ENCODE measurements at regions not wholly inside any gene's neighbourhood (a gene's known extent, or its start where the extent isn't known, plus 50 kb on each side); places are given as distances from the start of the nearest gene placed in this dataset.

DNA sequence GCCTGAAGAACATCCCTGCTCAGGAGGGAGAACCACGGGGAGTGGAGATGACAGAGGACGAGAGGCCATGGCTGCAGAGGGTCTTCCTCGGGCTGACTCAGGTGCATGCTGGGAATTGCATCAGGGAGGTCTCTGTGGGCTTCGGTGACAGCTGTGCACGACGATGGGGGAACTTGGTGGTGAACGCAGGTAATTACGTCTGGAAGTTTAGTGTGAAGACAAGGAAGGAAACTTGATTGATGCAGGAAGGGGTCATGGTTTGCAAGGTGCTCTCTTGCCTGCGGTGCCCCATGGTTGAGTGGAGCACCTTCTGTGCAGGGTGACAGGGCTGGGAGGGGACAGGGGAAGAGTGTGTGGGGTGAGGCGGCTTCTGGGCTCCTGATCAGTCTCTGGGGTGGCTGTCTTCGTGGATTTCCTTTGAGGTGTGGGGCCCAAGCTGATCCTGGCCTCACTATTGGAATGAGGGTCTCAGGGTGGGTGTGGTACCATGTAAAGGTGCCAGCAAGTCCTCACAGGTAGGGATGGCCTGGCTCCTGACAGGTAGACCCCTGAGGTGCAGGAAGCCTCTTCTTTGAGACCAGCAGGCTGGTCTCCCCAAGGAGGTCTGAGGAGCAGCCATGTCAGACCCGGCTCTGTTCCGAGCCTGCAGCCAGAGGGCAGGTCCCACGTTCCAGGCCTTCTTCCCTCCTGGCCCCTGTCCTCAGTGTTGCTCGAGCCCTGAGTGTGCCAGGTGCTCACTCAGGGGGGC lies 1020.1 kb downstream of the TBC1D22A start:
- no peak for DNase-seq

DNA sequence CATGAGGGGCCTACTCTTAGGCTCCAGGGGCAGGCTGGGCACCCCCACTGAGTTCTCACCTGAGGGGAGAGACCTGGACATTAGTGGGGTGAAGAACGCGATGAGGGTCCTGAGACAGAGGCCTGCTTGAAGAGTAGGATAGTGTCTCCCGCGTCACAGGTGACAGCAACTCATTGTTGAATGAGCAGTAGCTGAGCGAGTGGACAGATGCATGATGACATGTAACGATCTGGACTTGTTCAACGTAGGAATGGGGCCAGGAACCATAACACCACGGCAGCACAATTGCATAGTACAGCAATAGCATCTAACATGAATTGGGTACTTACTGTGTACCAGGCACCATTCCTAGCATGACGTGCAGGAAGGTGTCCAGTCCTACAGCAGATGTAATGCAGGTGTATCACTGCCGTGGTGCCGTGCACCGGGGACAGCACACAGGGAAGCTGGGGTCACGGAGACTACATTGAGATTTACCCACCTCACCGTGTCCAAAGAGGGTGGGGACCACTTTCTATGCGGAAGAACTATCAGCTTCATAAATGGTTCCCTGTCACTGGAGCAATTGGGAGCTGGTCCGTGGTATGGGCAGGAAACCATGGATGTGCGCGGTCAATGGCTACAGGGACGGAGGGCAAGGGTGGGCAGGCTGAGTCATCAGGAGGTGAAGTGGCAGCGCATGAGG lies 1019.1 kb downstream of the TBC1D22A start:
- no peak for DNase-seq

DNA sequence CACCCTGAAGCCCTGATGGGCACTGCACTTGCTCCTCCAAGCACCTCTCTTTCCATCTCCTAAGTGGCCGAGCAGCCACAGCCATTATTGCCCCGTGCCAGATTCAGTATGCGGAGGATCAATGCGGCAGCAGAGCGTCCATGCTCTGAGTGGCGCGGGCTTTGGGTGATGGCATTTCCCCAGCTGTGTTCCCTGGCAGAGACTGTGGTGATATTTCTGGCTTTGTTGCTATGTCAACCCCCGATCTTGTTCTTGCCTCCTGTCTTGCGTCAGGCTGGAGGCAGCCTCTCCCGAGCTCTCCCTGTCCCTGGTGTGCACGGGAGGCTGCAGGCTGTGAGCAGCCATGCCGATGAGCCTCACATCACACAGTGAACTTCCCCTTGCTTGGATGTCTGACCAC lies 1018.6 kb downstream of the TBC1D22A start:
- DNase-seq: no peak

DNA sequence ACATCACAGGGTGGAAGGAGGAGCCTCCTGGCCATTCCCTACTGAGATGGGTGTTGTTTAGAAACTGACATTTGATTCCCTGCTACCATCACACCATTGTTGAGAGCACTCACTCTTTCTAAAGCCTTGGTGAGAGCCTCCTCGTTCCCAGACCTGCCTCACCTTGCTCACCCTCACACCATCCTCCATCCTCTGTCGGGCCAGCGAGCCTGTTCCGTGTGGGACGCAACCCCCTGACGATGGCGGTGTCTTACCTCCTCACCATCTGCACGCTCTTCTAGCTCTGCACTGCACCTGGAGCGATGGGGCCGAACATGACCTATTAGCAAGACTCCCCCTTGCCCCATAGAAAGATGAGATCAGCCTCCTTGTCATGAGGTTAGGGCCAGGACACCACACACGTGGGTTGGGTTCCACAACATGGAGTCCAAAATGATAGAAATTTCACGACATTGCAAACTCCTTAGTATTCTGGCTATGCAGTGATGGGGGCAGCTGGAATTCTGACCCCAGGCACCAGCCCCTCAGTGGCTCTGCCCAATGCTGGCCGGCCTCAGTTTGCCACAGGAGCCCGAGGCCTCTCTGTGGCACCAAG lies 1017.9 kb downstream of the TBC1D22A start:
- no peak for DNase-seq

DNA sequence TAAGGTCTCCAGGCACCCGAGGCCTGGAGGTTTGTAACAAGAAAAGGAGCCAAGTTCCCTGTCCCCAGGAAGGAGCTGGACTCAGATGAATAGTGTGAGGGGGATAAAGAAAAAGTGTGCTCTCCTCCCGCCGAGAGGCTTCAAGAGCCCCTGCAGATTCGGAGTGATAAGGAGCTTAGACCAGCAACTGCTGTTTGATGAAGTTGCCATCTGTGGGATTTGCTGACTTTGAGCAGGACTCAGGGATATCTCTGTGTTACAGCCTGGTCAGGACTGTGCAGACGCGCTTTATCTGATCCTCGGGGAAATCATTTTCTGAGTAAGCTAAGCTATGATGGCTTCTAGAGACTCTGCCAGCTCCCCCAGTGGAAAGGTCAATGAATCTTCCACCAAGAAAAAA lies 1017.0 kb downstream of the TBC1D22A start:
- DNase-seq: no peak

DNA sequence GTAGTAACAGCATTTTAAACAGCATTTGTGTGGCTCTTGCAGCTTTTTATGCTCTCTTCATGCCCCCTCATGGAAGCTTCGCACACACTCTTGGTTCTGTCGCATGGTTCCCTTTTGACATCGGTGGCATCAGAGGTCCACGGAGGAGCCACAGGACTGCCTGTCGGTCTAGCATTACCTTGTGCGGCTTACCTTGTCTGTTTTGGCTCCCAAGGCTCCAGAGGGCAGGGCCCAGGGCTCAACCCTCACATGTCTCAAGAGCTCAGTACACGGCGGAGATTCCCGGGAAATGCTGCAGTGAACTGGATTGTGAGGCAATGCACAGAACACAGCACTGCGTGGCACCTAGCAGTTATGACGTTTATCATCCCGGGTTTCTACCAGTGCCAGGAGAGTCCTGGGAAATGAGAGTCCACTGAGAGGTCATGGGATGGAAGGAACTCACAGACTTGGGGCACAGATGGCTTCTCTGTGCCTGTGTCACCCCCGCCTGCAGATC lies 1015.8 kb downstream of the TBC1D22A start:
- DNase-seq: no peak

DNA sequence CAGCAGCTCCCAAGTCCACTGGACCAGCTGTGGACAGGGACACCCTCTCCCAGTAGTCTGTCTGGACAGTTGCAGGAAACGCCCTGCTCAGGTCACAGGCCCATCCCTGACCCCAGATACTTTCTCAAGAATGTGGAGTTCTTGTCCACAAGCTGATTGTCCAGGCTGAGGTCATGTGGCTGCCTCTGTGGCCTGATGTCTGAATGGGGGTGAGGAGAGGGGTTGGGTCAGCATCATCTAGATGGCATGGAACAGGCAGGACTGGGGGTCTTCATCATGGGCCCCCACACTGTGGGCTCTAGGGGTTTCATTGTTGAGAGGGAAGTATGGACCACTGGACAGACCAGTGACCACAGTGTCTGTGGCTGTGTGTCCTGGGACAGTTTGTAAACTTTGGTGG lies 1015.0 kb downstream of the TBC1D22A start:
- DNase-seq: no peak

DNA sequence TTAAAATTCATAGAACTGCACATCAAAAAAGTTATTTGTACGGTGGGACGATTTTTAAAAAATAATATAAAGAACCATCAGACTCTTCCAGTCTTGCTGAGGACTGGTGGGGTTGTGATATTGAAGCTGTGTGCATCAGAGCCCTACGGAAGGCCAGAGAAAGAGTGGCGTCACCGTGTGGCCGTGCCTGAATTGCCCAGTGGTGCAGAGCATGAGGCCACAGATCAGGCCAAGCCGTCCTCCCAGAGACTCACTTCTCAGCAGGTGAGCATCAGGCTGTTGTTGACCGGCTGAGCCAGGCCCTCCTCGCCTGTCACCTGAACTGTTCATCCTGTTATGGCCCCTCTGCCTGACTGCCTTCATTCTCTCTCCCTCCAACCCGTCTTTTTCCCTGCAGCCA lies 1013.9 kb downstream of the TBC1D22A start:
- no peak for DNase-seq

DNA sequence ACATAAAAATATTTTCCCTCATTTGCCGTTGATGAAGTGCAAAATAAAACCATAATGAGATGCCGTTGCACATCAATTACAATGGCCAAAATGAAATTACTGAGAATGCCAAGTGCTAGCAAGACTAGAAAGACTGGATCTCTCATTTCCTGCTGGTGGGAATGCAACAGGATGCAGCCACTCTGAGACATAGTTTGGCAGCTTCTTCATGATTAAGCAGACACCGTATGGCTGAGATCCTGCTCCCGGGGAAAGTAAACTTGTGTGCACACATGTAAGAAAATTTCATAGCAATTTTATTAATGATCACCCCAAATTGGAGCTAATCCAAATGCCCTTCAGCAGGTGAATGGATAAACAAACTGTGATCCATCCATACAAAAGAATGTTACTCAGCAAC lies 1013.2 kb downstream of the TBC1D22A start:
- no peak for DNase-seq

DNA sequence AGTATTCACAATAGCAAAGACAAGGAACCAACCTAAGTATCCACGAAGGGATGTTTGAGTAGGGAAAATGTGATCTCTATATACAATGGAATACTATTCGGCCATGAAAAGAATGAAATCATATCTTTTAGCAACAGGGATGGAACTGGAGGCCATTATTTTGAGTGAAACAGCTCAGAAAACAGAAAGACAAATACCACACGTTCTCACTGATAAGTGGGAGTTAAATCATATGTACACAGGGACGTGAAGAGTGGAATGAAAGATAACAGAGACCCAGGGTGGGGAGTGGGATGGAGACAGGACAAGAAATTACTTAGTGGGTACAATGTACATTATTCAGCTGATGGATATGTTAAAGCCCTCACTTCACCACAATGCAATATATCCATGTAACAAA lies 1012.7 kb downstream of the TBC1D22A start:
- no peak for DNase-seq

DNA sequence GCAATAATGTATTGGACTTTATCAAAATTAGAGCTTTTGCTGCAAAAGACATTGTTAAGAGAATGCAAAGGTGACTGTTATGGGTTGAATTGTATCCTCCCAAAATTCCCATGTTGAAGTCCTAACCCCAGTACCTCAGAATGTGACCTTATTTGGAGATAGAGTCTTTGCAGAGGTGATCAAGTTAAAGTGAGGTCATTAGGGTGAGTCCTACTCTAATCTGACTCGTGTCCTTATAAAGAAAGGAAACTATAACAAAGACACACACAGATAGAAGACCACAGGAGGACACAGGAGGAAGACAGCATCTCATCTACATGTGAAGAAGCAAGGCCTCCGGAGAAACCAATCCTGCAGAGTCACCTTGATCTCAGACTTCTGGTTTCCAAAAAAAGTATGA lies 1011.2 kb downstream of the TBC1D22A start:
- DNase-seq: no peak

DNA sequence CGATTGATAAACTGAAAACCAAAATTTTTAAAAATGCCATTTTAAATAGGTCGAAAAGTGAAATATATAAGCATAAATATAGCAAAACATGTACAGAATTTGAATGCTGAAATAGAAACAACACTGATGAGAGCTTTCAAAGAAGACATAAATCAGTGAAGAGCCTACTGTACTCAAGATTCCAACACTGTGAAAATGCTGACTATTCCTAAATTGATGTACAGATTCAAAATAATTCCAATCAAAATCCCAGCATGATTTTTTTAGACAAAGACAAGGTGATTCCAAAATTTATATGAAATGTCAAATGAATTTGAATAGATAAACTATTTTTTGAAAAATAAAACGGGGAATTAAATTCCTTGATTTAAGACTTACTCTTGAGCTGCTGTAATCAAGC lies 1010.4 kb downstream of the TBC1D22A start:
- no peak for DNase-seq

DNA sequence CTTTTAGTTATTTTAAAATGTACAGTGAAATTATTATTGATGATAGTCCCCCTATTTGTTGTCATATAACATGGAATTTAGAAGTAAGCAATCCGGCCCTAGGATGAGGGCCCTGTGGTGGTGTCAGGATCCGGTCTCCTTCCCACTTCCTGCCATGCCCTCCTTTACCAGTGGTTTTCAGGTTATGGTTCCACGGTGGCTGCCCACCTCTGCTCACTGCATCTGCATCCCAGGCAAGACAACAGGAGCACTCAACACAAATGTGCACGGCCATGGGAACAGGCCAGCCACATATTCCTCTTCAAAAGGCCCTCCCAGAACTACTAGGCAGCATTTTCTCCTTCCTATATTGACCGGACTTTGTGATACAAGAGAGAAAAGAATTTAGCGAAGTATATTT lies 1007.2 kb downstream of the TBC1D22A start:
- no peak for DNase-seq

DNA sequence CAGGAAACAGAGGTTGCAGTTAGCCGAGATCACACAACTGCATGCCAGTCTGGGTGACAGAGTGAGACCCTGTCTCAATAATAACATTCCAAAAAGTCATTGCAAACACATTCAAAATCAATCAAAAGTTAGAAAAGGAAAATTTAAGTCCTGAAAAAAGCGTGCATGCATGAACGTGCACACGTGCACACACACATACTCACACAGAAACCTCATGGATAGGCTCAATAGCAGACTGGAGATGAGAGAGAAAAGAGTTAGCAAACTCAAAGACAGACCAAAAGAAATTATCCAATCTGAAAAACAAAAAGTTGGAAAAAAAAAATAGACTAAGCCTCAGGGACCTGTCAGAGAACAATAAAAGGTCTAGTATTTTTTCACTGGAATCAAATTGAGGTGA lies 1005.6 kb downstream of the TBC1D22A start:
- no peak for DNase-seq

DNA sequence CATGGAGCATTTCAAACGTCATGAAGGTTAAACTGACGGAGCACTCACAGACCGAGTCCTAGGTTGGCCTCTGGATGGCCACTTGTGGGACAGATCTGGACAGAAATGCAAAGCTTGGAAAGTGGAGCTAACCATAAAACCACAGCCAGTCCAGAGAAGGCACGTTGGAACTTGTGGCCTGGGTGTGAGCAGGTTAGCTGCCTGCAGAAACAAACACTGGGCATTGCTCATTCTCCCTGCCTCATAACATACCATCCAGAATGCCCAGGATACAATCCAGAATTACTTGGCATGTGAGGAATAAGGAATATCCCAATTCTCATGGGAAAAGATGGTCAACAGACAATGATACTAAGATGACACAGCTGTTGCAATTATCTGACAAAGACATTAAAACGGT lies 1005.0 kb downstream of the TBC1D22A start:
- DNase-seq: no peak

DNA sequence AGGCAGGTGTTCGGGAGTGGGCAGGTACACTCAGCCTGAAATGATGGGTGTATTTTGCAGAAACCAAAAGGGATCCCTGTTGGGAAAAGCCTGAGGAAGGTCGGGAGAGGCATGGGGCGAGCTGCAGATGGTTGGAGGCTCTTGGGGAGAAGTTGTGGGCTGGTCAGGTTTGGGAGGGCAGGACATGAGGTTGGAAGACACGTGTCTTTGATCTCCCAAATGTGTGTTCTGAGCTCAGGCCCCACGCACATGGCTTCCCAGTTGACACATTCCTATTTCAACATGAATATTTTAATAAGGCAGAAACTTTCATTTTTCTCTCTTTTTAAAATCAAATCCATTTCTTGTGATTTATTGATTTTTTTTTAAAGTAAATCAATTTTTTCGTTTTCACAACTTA lies 1003.3 kb downstream of the TBC1D22A start:
- no peak for DNase-seq

DNA sequence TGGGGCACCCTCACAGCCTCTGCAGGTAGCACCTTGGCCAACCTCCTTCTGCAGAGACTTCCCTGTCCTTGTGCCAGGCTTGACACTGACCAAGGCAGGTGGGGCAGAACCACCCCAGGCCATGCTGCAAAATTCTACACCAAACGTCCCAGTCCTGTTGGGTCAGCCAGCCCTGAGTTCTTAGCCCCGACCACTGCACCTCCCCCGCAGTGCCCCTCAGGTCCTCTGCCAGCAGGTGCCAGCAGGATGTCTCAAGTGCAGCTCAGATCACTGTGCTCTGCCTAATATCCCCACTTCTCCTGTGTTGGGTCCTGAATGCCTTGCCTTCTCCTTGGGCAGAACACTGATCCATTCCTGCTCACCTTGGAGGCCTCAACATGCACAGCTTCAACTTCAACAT lies 999.7 kb downstream of the TBC1D22A start:
- no peak for DNase-seq

DNA sequence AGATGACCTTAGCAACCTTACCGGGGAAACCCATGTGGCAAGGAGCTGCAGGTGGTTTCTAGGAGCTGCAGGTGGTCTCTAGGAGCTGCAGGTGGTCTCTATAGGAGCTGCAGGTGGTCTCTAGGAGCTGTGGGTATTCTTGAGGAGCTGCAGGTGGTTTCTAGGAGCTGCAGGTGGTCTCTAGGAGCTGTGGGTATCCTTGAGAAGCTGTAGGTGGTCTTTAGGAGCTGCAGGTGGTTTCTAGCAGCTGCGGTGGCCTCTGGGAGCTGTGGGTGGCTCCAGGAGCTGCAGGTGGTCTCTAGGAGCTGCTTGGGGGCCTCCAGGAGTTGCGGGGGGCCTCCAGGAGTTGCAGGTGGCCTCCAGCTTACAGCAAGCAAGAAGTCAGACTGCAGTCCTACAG lies 997.5 kb downstream of the TBC1D22A start:
- DNase-seq: no peak

DNA sequence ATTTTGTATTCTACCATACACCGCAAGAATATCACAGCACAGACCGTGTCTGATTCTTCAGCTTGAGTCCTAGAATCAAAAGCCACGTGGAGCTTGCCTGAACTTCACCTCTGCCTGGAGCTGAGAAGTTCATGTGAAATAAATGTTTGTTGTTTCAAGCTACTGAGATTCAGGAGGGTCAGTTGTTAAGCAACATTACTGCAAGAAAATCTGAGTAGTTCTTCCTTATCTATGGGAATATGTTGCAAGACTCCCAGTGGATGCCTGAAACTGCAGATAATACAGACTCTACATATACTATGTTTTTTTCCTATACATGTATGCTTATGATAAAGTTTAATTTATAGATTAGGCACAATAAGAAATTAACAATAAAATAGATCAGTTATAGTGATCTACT lies 995.3 kb downstream of the TBC1D22A start:
- DNase-seq: no peak

DNA sequence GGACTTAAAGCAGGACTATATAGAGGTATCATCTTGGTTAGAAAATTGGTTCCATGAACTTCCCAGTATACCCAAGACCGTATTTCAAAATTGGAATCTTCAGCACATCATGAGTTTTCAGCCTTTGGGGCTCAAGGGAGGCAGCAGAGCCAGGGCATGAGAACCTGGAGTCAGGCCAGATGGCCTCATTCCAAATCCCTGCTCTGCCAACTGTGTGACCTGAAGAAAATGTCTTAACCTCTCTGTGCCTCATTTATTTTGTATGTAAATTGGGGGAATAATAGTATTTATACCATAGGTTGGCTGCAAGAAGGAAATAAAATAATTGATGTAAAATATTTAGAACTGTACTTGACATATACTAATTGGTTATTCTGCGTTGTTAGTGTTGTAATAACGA lies 987.6 kb downstream of the TBC1D22A start:
- DNase-seq: no peak

DNA sequence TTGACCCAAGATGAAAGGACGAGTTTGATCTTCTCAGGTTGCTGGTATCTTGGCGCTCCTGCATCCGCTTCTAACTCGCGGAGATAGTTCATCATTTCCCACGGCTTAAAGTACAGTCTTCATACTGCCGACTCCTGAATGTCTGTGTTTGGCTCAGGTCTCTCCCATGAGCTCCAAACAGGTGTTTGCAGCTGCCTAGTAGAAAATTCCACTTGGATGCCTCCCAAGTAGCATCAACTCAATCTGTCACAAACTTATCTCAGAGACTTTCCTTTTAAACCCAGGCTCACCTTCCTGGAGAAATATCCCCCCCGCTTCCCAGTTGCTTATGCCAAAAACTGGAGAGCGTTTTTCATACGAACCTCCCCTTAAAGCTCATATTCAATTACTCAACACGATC lies 986.5 kb downstream of the TBC1D22A start:
- DNase-seq: no peak

DNA sequence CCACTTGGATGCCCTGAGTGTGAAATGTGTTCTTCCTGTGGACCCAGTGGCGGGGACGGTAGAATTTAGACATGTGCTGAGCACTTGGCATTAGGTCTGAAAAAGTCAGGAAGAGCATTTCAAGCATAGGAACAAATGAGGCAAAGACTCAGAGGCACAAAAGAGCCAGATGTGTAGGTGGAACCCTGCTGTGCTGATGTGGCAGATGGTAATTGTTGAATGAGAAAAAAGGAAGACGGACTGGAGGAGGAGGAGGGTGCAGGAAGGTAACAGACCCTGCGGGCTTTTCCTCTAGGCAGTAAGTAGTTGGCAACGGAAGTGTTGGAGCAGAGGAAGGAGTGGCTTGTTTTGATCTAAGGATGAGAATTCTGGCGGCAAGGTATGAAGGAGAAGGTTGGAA lies 985.8 kb downstream of the TBC1D22A start:
- DNase-seq: no peak

DNA sequence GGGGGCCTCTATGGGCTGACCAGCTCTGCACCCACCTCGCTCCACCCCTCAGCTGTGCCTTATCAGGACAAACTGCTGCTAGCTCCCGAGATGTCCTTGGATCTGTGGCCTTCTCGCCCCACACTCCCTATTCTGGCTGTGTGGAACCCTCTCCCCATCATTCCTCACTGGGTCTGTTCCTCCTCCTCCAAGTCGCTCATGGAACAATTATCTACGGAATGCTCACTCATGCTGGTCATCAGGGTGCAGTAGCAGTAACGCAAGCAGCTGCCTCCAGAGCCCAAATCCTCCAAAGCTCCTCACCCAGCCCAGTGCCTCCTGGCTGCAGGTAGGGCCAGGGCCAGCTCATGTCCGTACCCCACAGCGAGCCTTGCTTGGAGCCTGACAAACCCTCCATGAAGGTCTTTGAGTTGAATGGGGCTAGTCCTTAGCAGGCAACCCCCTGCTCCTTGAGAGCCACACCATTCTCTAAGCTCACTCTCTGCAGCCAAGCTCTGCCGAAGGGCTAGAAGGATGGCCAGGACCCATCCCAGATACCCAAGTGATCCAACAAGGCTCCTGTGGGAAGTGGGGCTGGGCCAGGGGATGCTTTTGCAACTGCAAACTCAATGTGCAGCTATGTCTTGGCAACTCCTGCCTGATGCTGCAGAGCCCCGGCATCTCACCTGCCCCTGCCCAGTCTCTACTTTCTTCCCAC lies 977.8 kb downstream of the TBC1D22A start:
- no peak for DNase-seq

All from activated effector memory CD4-positive, alpha-beta T cell treated with Interleukin-2 at 50 U/mL for 16 hours (primary cell).